ENCODE measurements at regions not wholly inside any gene's neighbourhood (a gene's known extent, or its start where the extent isn't known, plus 50 kb on each side); places are given as distances from the start of the nearest gene placed in this dataset.

- TF ChIP-seq CTCF (IDR thresholded peaks at IDR 0.05 in 8 of 11, conservative IDR thresholded peaks at IDR 0.05 in 3 of 11) = no peak
- TF ChIP-seq POLR2A (IDR thresholded peaks at IDR 0.05) = no peak
- TF ChIP-seq POLR2AphosphoS5 (IDR thresholded peaks at IDR 0.05) = no peak
Measured at GRCh38 chr2:235234736-235235135, 259.1 kb upstream of the AGAP1 start.

All from spleen (tissue), 7 donors.